Activated naive CD4-positive, alpha-beta T cell treated with anti-CD3 and anti-CD28 coated beads, Interleukin-2, amount 50 U/mL, for 24 hours (primary cell): ENCODE measurements at regions not wholly inside any gene's neighbourhood (a gene's known extent, or its start where the extent isn't known, plus 50 kb on each side); places are given as distances from the start of the nearest gene placed in this dataset.

Experiments used
- H3K27ac Mint-ChIP-seq: one replicate; pipeline ENCODE4 v1.8.0; 2021; ENCODE audit warnings: mild to moderate bottlenecking, mixed read lengths
- H3K27me3 Mint-ChIP-seq: one replicate; pipeline ENCODE4 v1.8.0; 2021; ENCODE audit warnings: mixed read lengths
- H3K36me3 Mint-ChIP-seq: one replicate; pipeline ENCODE4 v1.8.0; 2021; ENCODE audit warnings: mixed read lengths
- H3K4me1 Mint-ChIP-seq: one replicate; pipeline ENCODE4 v1.8.0; 2021; ENCODE audit warnings: mixed read lengths
- H3K4me3 Mint-ChIP-seq: one replicate; pipeline ENCODE4 v1.8.0; 2021; ENCODE audit warnings: mild to moderate bottlenecking, mixed read lengths
- H3K9me3 Mint-ChIP-seq: one replicate; pipeline ENCODE4 v1.8.0; 2021; ENCODE audit warnings: mixed read lengths

DNA sequence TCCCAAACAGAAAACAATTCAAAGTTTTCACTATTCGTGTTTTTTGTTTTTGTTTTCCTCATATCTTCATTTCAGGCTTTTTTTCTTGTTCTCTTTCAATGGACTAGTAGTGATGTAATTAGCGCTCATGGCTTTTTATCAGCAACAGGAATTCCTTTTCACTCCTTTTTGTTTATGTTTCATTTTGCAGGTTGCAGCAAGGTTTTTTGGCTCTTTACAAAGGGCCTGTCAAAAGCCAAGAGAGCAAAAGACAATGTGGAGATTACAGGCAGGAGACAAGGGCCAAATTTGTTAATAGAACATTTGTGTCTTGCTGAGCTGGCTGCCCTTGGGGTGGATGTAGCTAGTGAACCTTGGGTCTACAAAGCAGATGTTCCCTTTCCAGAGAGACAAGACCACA lies 467.4 kb upstream of the CDH20 start:
- no peak overlapping the region for H3K27ac Mint-ChIP-seq
- no peaks in the 10 kb centered on the region for H3K27me3 Mint-ChIP-seq
- no peaks in the 10 kb centered on the region for H3K4me1 Mint-ChIP-seq
- H3K36me3 Mint-ChIP-seq: no peaks in the 10 kb centered on the region
- no peak overlapping the region for H3K4me3 Mint-ChIP-seq
- H3K9me3 Mint-ChIP-seq: peaks cover 6% of the 10 kb centered on the region

DNA sequence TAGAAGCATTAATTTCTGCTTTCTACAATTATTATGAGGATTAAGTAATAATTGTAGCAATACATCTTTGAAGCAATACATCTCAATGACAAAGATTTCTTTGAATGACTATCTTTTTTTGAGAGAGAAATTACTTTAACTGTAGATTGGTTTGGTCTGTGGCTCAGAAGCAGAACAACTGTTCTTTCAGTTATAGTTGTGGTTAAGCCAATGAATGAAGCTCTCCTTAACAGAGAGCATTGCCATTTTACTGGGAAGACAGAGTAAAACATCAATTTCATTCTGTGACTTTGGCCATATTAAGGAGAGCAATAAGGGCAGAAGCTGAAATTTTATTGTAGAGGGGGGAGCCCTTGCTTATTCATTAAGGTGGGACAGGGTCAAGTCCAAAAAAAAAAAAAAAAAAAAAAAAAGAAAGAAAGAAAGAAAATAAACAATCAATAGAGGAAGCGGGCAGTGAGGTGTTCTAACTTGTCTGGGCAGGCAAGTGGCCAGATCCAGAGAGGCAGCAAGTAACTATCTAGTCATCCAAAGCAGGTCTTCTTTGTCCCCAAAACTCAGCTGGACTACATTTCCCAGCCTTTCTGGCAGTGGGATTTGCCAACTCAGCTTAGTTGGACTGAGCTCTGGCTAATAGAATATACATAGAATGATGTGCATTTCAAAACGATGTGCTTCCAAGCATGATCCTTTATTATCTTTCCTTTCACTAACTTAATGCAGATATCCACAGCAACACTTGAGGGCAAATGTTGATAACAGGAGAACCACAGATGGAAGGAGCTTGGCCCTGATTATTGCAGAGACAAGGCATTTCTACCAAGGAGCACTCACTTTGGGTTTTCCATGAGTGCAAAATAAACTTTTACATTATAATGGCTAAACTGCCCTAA lies 462.7 kb upstream of the CDH20 start:
- Mint-ChIP-seq H3K4me1 (no peaks in the 10 kb centered on the region), H3K9me3 (peaks cover 11% of the 10 kb centered on the region), H3K36me3 (no peaks in the 10 kb centered on the region), H3K4me3 (no peak overlapping the region), H3K27ac (no peak overlapping the region), H3K27me3 (no peaks in the 10 kb centered on the region)

DNA sequence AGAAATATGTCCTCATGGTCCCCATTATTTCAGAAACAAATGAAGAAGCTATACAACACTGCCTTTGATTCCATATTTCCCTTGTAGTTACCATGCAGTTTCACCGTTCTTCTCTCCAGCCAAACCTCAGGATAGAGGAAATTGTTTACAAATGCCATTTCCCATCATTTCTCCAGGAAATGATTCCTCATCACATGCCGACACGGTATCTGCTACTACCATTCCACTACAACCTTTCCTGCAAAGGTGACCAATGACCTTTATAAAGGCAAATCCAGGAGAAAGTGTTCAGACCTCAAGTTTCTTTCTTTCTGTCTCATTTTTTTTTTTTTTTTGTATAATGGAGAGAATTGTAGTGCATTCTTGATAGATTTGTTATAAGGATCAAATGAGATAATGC lies 460.8 kb upstream of the CDH20 start:
- H3K27me3 Mint-ChIP-seq: no peaks in the 10 kb centered on the region
- H3K4me3 Mint-ChIP-seq: no peak overlapping the region
- H3K27ac Mint-ChIP-seq: no peak overlapping the region
- no peaks in the 10 kb centered on the region for H3K36me3 Mint-ChIP-seq
- H3K4me1 Mint-ChIP-seq: no peaks in the 10 kb centered on the region
- peaks cover 15% of the 10 kb centered on the region for H3K9me3 Mint-ChIP-seq

DNA sequence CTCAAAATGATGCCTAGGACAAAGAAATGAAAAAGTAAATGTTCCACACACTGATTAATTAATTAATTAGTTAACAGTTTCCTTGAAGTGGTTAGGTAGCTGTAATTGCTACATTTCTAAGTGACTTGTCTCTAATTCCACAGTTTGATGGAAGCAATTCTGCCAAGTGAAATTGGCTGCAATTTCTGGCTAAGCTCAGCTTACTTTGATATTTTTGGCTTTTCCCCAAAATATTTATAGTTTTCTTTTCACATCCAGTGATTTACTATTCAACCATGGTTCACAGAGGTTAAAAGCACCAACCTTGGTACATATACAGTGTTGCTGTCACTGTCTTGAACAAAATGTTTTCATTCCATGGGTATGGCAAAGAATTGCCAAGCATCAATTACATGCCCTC lies 459.5 kb upstream of the CDH20 start:
- H3K4me1 Mint-ChIP-seq: no peaks in the 10 kb centered on the region
- H3K27me3 Mint-ChIP-seq: no peaks in the 10 kb centered on the region
- no peak overlapping the region for H3K4me3 Mint-ChIP-seq
- H3K9me3 Mint-ChIP-seq: peaks cover 11% of the 10 kb centered on the region
- no peak overlapping the region for H3K27ac Mint-ChIP-seq
- no peaks in the 10 kb centered on the region for H3K36me3 Mint-ChIP-seq

DNA sequence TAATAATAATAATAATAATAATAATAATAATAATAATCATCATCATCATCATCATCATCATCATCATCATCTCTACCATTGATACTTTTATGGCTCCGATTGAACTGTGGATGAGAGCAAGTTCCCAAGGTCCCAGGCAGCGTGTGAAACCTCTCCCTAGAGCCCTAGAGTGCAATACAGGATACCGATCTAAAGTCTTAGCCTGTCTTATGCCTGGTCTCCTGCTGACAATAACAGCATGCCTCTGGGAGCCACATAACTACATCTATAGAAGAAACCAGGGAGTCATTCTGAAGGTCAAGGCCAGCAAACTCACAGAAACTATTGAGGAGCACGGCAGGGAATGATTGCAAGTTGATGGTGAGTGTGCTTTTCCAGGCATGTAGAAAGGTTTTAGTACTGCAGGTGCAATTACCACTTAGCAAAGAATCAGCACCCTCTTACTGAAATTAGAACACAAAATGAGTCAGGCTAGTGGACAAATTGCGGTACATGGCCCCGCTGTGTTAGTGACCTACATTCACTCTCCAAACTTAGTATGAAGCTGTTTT lies 457.2 kb upstream of the CDH20 start:
- Mint-ChIP-seq H3K4me1 (no peaks in the 10 kb centered on the region), H3K9me3 (peaks cover 8% of the 10 kb centered on the region), H3K4me3 (no peak overlapping the region), H3K36me3 (no peaks in the 10 kb centered on the region), H3K27ac (no peak overlapping the region), H3K27me3 (no peaks in the 10 kb centered on the region)

DNA sequence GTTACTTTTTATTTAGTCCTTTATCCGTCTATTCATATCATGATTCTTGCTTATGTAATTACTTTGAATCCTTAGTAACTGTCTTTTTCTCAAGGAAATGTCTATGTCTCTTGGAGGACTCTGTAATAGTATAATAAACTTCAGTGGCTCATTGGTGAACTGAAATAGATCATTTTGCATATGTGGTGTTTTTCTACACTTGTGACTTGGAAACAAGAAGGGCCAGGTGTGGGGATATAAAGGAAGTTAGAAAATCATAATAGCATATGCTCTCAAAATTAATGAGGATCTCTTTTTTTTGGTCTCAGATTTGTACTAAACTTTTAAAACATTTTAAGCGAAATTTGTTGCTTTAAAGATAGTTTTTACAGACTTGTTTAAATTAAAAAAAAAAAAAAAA lies 453.0 kb upstream of the CDH20 start:
- H3K9me3 Mint-ChIP-seq: peaks cover 9% of the 10 kb centered on the region
- no peak overlapping the region for H3K4me3 Mint-ChIP-seq
- H3K4me1 Mint-ChIP-seq: no peaks in the 10 kb centered on the region
- no peaks in the 10 kb centered on the region for H3K27me3 Mint-ChIP-seq
- H3K27ac Mint-ChIP-seq: no peak overlapping the region
- H3K36me3 Mint-ChIP-seq: no peaks in the 10 kb centered on the region

DNA sequence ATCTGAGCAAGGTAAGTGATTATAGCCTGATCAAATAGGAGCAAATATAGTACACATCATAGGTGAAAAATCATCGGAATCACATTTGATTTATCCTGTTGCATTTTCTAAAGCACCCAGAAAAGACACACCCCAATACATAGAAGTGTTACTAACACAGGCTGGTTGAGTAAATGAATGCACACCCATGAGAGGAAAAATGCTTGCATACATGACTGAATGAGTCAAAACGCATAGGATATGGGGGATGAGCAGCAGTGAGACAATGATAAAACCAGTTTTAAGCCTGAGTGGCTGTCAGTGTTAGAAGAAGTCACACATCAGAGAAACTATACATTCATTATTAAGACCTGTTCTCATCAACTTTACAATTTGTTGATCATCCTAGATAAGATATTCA lies 449.6 kb upstream of the CDH20 start:
- H3K9me3 Mint-ChIP-seq: peaks cover 5% of the 10 kb centered on the region
- no peak overlapping the region for H3K27ac Mint-ChIP-seq
- H3K36me3 Mint-ChIP-seq: no peaks in the 10 kb centered on the region
- H3K27me3 Mint-ChIP-seq: no peaks in the 10 kb centered on the region
- H3K4me3 Mint-ChIP-seq: no peak overlapping the region
- no peaks in the 10 kb centered on the region for H3K4me1 Mint-ChIP-seq

DNA sequence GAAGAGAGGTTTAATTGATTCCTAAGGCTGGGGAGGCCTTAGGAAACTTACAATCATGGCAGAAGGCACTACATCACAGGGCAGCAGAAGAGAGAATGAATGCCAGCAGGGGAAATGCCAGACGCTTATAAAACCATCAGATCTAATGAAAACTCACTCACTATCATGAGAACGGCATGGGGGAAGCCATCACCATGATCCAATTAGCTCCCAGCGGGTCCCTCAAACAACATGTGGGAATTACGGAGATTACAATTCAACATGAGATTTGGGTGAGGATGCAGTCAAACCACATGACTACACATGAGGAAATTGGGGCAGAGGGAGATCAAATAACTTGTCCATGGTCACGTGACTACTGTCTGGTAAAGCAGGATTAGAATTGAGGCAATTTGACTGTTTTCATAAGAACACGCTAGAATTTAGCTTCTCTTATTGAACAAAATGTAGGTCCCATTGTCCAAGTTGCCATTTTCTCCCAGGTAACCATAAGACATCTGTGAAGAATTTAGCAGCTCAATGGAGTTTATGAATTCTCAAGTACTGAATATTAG lies 445.1 kb upstream of the CDH20 start:
- Mint-ChIP-seq H3K4me3 (no peak overlapping the region), H3K36me3 (no peaks in the 10 kb centered on the region), H3K27me3 (no peaks in the 10 kb centered on the region), H3K27ac (no peak overlapping the region), H3K9me3 (peaks cover 5% of the 10 kb centered on the region), H3K4me1 (no peaks in the 10 kb centered on the region)

DNA sequence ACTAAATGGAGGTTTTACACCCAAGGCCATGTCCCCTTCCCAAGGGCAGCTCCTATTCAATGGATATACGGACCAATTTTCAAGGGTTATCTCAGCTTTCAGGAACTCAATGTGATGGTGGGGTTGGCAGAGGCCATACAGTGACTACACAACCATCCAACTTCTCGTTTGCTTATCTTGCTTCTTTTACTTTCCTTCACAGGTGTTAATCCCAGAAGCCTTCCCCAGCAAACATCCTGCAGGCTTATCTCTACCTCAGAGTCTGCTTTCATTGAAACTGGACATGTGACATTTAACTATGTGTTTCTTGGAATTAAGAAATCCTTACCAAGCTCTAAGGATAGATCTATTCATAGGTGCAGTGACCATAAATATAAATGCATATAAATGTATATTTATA lies 443.8 kb upstream of the CDH20 start:
- Mint-ChIP-seq H3K4me1 (no peaks in the 10 kb centered on the region), H3K27ac (no peak overlapping the region), H3K27me3 (no peaks in the 10 kb centered on the region)

DNA sequence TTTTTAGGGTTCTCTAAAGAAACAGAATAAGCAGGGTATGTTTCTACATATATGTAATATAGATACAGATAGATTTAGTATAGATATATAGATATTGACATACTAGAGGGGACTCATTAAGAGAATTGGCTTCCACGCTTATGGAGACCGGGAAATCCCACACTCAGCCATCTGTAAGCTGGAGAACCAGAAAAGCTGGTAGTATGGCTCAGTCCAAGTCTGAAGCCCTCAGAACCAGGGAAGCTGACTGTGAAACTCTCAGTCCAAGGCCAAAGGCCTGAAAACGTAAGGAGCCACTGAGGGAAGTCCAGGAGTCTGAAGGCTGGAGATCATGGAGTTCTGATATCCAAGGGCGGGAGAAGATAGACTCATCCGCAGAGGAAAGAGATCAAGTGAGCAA lies 441.3 kb upstream of the CDH20 start:
- H3K4me1 Mint-ChIP-seq: no peaks in the 10 kb centered on the region
- no peaks in the 10 kb centered on the region for H3K27me3 Mint-ChIP-seq
- peaks cover 7% of the 10 kb centered on the region for H3K9me3 Mint-ChIP-seq
- no peak overlapping the region for H3K27ac Mint-ChIP-seq
- H3K36me3 Mint-ChIP-seq: no peaks in the 10 kb centered on the region
- H3K4me3 Mint-ChIP-seq: no peak overlapping the region

More for the DNA sequence above, 443.8 kb upstream of the CDH20 start:
- H3K36me3 Mint-ChIP-seq: no peaks in the 10 kb centered on the region
- H3K9me3 Mint-ChIP-seq: no peaks in the 10 kb centered on the region
- no peak overlapping the region for H3K4me3 Mint-ChIP-seq

DNA sequence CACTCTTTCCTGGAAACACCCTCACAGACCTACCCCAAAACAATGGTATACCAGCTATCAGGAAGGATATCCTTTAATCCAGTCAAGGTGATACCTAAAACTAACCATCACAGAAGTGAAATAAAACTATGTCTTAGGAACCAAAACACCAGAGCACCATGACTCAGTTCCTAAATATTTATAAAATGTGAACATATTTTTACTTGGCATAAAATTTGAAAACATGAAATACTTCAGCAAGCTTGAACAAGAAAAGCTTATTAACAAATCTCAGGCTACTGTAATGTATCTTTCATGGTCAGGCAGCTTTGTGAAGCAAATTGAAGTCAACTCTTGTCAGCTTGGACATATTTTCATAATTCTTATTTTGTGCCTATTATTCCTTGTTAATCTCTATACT lies 440.8 kb upstream of the CDH20 start:
- Mint-ChIP-seq H3K4me1 (no peaks in the 10 kb centered on the region), H3K4me3 (no peak overlapping the region), H3K27ac (no peak overlapping the region), H3K9me3 (peaks cover 8% of the 10 kb centered on the region), H3K36me3 (no peaks in the 10 kb centered on the region), H3K27me3 (no peaks in the 10 kb centered on the region)

DNA sequence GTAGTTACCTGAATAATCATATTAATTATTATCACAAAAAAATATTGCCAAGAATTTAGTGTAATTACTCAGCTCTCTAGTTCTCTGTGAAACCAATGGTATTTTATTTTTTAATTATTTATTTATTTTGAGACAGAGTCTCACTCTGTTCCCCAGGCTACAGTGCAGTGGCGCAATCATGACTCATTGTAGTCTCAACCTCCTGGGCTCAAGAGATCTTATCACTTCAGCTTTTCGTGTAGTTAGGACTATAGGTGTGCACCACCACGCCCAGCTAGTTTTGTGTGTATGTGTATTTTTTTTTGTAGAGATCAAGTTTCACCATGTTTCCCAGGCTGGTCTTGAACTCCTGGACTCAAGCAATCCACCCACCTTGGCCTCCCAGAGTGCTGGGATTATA lies 440.4 kb upstream of the CDH20 start:
- H3K27ac Mint-ChIP-seq: no peak overlapping the region
- H3K4me3 Mint-ChIP-seq: no peak overlapping the region
- H3K4me1 Mint-ChIP-seq: no peaks in the 10 kb centered on the region
- no peaks in the 10 kb centered on the region for H3K36me3 Mint-ChIP-seq
- peaks cover 8% of the 10 kb centered on the region for H3K9me3 Mint-ChIP-seq
- H3K27me3 Mint-ChIP-seq: no peaks in the 10 kb centered on the region

DNA sequence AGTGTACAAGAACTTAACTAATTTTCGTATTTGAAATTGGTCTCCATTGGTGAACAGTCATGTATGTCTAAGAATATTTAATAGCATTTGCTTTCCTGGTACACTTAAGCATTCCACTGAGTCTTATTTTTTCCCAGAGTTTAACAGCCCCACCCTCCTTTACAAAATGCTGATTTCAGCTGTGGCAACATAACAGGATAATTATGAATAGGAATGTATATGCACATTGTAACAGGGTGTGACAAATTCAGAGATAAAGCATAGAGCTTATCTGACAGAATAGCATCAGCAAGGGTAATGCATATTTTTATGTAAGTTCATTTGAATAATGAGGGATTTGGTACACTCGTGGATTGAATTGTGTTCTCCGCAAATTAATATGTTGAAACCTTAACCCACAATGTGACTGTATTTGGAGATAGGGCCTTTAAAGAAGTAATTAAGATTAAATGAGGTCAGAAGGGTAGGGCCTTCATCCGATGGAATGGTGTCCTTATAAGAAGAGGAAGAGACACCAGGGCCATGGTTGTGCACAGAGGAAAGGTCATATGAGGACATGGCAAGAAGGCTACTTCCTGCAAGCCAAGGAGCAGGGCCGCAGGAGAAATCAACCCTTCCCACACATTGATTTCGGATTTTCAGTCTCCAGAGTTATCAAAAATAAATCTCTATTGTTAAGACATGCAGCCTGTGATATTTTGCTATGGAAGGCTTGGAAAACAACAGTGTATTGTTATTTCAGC lies 439.7 kb upstream of the CDH20 start:
- Mint-ChIP-seq H3K4me1 (no peaks in the 10 kb centered on the region), H3K36me3 (no peaks in the 10 kb centered on the region), H3K4me3 (no peak overlapping the region), H3K27ac (no peak overlapping the region), H3K27me3 (no peaks in the 10 kb centered on the region), H3K9me3 (peaks cover 8% of the 10 kb centered on the region)

DNA sequence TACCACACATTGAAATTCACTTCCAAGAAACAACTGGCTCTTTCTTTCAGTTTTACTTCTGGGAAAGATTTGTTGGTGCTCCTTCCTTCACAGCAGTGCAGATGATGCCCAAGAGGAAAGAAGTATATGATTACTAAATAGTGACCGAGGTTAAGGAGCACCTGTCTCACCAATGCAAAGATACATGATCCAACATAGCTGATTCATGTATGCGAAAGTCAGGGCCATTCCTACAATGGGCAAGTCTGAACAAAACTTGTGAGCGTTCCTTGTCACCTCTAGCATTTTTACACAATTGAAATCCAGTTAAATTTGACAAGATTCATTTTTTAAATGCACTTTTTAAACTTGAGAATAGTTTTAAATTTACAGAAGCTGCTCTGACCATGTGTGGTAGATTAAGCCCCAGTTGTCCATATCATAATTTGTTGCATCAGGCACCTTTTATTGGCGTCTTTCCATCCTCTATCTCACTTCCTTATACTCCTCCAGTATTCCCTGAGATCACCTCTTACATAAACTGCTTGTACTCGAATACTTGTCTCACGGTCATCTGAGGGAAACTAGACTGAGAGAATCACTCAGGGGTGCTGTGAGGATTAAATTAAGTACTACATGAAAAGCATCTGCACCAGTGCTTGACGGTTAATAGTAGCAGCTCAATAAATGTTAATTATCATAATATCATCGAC lies 438.8 kb upstream of the CDH20 start:
- Mint-ChIP-seq H3K27ac (no peak overlapping the region), H3K9me3 (peaks cover 8% of the 10 kb centered on the region), H3K4me3 (no peak overlapping the region), H3K27me3 (no peaks in the 10 kb centered on the region), H3K36me3 (no peaks in the 10 kb centered on the region), H3K4me1 (no peaks in the 10 kb centered on the region)

DNA sequence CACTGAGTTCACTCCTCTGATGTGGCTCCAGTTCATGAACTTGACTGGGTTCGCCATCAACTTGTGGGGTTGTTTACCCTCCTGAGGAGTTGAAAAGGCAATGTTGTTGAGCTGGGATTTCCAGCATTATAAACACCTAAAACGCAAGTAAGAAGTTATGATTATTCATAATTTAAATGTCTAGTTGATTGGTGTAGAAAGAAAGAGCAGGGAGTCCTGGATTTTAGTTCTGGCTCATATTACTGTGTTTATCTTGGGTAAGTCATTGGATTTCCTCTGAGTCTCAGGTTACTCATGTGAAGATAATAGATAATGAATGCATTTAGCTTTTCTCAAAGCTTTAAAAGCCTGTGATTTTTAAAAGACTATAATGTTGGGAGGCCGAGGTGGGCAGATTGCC lies 438.0 kb upstream of the CDH20 start:
- Mint-ChIP-seq H3K36me3 (no peaks in the 10 kb centered on the region), H3K4me3 (no peak overlapping the region), H3K4me1 (no peaks in the 10 kb centered on the region), H3K9me3 (peaks cover 8% of the 10 kb centered on the region), H3K27me3 (no peaks in the 10 kb centered on the region), H3K27ac (no peak overlapping the region)
